Loucy (cell line): ENCODE measurements at regions not wholly inside any gene's neighbourhood (a gene's known extent, or its start where the extent isn't known, plus 50 kb on each side); places are given as distances from the start of the nearest gene placed in this dataset.

Source experiments
- H2AFZ ChIP-seq: fragments of 200-600 bp; sonication (generic); 2 replicates; pipeline ENCODE4 v1.6.0; 2016; ENCODE audit warnings: antibody characterized with exemption, mild to moderate bottlenecking, low read length, moderate library complexity
- H3F3A ChIP-seq: fragments of 200-600 bp; 2 replicates; pipeline ENCODE4 v1.6.0; 2016; ENCODE audit warnings: antibody characterized with exemption, low read depth, mild to moderate bottlenecking
- H3K27me3 ChIP-seq: fragments of 200-600 bp; sonication (generic); 2 replicates; pipeline ENCODE4 v1.6.1; 2014; ENCODE audit warnings: low read length, mild to moderate bottlenecking; ENCODE audit not compliant: insufficient read depth, poor library complexity, severe bottlenecking
- H3K36me3 ChIP-seq: fragments of 200-600 bp; sonication (generic); 2 replicates; pipeline ENCODE4 v1.6.1; 2016; ENCODE audit warnings: low read length; ENCODE audit not compliant: insufficient read depth
- H3K4me1 ChIP-seq: fragments of 200-600 bp; sonication (generic); 2 replicates; pipeline ENCODE4 v1.5.1; 2014; ENCODE audit warnings: low read length, mild to moderate bottlenecking; ENCODE audit not compliant: insufficient read depth, poor library complexity, severe bottlenecking
- H3K4me2 ChIP-seq: fragments of 200-600 bp; sonication (generic); 2 replicates; pipeline ENCODE4 v1.6.0; 2014; ENCODE audit warnings: antibody characterized with exemption, low read length, low read depth, mild to moderate bottlenecking; ENCODE audit not compliant: poor library complexity, severe bottlenecking
- H3K4me3 ChIP-seq: fragments of 200-600 bp; sonication (generic); 2 replicates; pipeline ENCODE4 v1.5.1; 2014; ENCODE audit warnings: low read length, mild to moderate bottlenecking, mixed read lengths; ENCODE audit not compliant: poor library complexity, severe bottlenecking
- H3K79me2 ChIP-seq: fragments of 200-600 bp; sonication (generic); 2 replicates; pipeline ENCODE4 v1.6.1; 2014; ENCODE audit warnings: low read length; ENCODE audit not compliant: insufficient read depth
- H3K9ac ChIP-seq: fragments of 200-600 bp; sonication (generic); 2 replicates; pipeline ENCODE4 v1.6.0; 2014; ENCODE audit warnings: mild to moderate bottlenecking, low read depth, low read length, moderate library complexity; ENCODE audit not compliant: poor library complexity, severe bottlenecking
- H3K9me2 ChIP-seq: fragments of 200-600 bp; sonication (generic); replicated peaks from 2 replicates; pipeline ENCODE4 v1.6.1; 2016; ENCODE audit warnings: low read depth, low read length, mixed read lengths
- H3K9me3 ChIP-seq: fragments of 200-600 bp; sonication (generic); 2 replicates; pipeline ENCODE4 v1.6.1; 2014; ENCODE audit warnings: mild to moderate bottlenecking, antibody characterized with exemption, low read length, low read depth; ENCODE audit not compliant: insufficient read depth
- H4K20me1 ChIP-seq: fragments of 200-600 bp; sonication (generic); 2 replicates; pipeline ENCODE4 v1.6.0; 2014; ENCODE audit warnings: antibody characterized with exemption, low read length, mild to moderate bottlenecking; ENCODE audit not compliant: insufficient read depth, poor library complexity, severe bottlenecking
- EZH2phosphoT487 ChIP-seq: fragments of 200-600 bp; IDR thresholded peaks from 2 replicates; pipeline ENCODE4 v1.6.1; 2018; ENCODE audit warnings: antibody characterized with exemption, mild to moderate bottlenecking, moderate library complexity, borderline replicate concordance
- TF ChIP-seq, protein P1 (sequence below): fragments of 200-600 bp; sonication (generic); conservative IDR thresholded peaks from 2 replicates; pipeline ENCODE4 v1.5.1; 2014; ENCODE audit warnings: mild to moderate bottlenecking, antibody characterized with exemption, low read length

DNA sequence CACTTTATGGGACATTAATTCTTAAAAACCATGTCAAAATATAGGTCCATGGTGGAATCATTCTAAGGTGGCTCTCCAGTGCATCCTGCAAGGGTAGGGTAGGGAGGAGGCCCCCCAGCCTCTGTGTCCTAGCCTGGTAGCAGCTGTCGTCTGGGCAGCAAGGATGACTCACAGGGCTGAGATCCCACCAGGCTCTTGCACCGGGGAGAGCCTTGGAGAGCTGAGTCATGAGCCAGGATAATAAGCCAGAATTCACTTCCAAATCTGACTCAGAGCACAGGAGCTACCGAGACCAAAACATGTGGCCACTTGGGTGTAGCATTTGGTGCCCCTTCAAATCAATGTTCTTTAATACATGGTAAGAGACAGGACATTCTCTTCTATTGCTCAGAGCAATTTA is 298.5 kb downstream of the NEBL start:
- no peak for TF ChIP-seq EZH2phosphoT487
- TF ChIP-seq, protein P1, sequence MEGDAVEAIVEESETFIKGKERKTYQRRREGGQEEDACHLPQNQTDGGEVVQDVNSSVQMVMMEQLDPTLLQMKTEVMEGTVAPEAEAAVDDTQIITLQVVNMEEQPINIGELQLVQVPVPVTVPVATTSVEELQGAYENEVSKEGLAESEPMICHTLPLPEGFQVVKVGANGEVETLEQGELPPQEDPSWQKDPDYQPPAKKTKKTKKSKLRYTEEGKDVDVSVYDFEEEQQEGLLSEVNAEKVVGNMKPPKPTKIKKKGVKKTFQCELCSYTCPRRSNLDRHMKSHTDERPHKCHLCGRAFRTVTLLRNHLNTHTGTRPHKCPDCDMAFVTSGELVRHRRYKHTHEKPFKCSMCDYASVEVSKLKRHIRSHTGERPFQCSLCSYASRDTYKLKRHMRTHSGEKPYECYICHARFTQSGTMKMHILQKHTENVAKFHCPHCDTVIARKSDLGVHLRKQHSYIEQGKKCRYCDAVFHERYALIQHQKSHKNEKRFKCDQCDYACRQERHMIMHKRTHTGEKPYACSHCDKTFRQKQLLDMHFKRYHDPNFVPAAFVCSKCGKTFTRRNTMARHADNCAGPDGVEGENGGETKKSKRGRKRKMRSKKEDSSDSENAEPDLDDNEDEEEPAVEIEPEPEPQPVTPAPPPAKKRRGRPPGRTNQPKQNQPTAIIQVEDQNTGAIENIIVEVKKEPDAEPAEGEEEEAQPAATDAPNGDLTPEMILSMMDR, result no peak
- Histone ChIP-seq H3K4me2 (no peak overlapping the region), H3K4me1 (peaks cover 15% of the 10 kb centered on the region), H3F3A (no peaks in the 10 kb centered on the region), H4K20me1 (no peaks in the 10 kb centered on the region), H3K9ac (no peak overlapping the region), H3K27me3 (no peaks in the 10 kb centered on the region), H3K36me3 (no peaks in the 10 kb centered on the region), H2AFZ (no peak overlapping the region), H3K9me3 (no peaks in the 10 kb centered on the region), H3K9me2 (no peaks in the 10 kb centered on the region), H3K4me3 (no peak overlapping the region), H3K79me2 (no peaks in the 10 kb centered on the region)

GRCh38 chr10:20596911-20597310 is 300.2 kb downstream of the NEBL start:
- H3K4me2 ChIP-seq, result no peak overlapping the region
- H2AFZ ChIP-seq, result no peak overlapping the region
- TF ChIP-seq, protein P1, result no peak
- TF ChIP-seq EZH2phosphoT487, result no peak
- no peaks in the 10 kb centered on the region for H3K36me3 ChIP-seq
- no peaks in the 10 kb centered on the region for H3K27me3 ChIP-seq
- H3K4me3 ChIP-seq, result no peak overlapping the region
- no peaks in the 10 kb centered on the region for H3K79me2 ChIP-seq
- no peaks in the 10 kb centered on the region for H3K9me3 ChIP-seq
- H4K20me1 ChIP-seq, result no peaks in the 10 kb centered on the region
- no peaks in the 10 kb centered on the region for H3K9me2 ChIP-seq
- H3F3A ChIP-seq, result no peaks in the 10 kb centered on the region
- H3K9ac ChIP-seq, result no peak overlapping the region
- H3K4me1 ChIP-seq, result peaks cover 15% of the 10 kb centered on the region

DNA sequence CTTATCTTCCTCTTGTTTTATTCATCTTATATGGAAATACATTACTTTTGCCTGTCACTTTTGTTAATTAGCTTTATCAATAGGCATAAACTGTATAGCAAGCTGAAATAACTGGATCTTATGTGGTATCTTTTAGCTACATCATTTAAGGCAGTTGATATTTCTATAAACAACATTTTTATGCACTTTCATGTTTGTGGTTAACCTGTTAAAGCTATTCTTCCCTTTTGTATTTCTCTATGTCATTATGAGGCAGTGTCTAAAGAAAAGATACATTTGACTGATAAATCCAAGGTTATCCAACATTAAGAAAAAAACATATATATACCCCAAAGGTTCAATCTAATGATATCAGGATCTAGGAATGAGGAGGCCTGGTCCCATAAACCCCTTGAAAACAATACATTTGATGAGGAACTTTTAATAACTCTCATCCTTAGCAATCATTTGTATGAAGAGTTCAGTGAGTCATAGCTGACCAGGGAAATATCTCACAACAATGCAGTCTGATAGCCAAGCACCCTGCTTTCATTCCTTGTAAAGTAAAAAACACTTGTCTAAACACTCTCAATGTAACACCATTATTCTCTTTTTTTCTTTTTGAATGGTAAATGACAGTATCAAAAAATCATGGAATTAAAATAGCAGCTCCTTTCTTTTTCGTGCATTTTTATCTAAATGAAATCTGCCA is 300.9 kb downstream of the NEBL start:
- Histone ChIP-seq H3K4me2 (peak overlapping the region; percentile 44), H3K79me2 (no peaks in the 10 kb centered on the region), H2AFZ (no peak overlapping the region), H3K36me3 (no peaks in the 10 kb centered on the region), H3F3A (no peaks in the 10 kb centered on the region), H4K20me1 (no peaks in the 10 kb centered on the region), H3K27me3 (no peaks in the 10 kb centered on the region), H3K9ac (peak overlapping the region; percentile 44), H3K4me3 (no peak overlapping the region), H3K4me1 (peaks cover 15% of the 10 kb centered on the region), H3K9me2 (no peaks in the 10 kb centered on the region), H3K9me3 (no peaks in the 10 kb centered on the region)
- TF ChIP-seq, protein P1, result no peak
- no peak for TF ChIP-seq EZH2phosphoT487
